ENCODE measurements at regions not wholly inside any gene's neighbourhood (a gene's known extent, or its start where the extent isn't known, plus 50 kb on each side); places are given as distances from the start of the nearest gene placed in this dataset.

DNA sequence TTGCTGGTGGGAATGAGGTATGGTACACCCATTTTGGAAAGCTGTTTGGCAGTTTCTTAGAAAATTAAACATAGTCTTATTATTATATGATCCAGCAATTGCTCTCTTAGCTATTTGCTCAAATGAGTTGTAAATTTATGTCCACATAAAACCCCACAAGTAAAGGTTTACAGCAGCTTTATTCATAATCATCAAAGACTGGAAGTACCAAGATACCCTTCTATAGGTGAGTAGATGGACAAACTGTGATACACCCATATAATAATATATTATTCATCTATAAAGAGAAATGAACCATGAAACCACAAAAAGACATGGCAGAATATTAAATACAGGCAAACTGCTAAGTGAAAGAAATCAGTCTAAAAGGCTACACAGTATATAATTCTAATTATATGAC, 344.7 kb upstream of the CDIN1 start:
- no peaks in the 10 kb centered on the region for H3K79me1 ChIP-seq (ENCODE audit: low read depth, low read length)
- H2BK15ac ChIP-seq (ENCODE audit: low read length), result no peak overlapping the region
- no peak overlapping the region for H4K91ac ChIP-seq (ENCODE audit: low read depth, low read length, poor library complexity)
- no peak overlapping the region for H2AFZ ChIP-seq (ENCODE audit: low read length)
- no peak overlapping the region for H3K4me2 ChIP-seq (ENCODE audit: insufficient read depth, low read length, poor library complexity, severe bottlenecking)
- H3K9me3 ChIP-seq (replicated peaks in 1 of 2; ENCODE audit: control insufficient read depth in 2 of 2, insufficient read depth in 1 of 2, low read depth in 1 of 2, low read length in 2 of 2), result no peaks in the 10 kb centered on the region
- no peak overlapping the region for H2BK5ac ChIP-seq (ENCODE audit: low read length)
- no peak overlapping the region for H3K14ac ChIP-seq (ENCODE audit: low read length)
- no peak overlapping the region for H2BK12ac ChIP-seq (ENCODE audit: low read length)
- no peak overlapping the region for H3K23ac ChIP-seq (ENCODE audit: low read depth, low read length, poor library complexity)
- no peak overlapping the region for H3K4ac ChIP-seq (ENCODE audit: low read length)
- H3K4me1 ChIP-seq (ENCODE audit: control insufficient read depth in 2 of 2, insufficient read depth in 1 of 2, low read depth in 1 of 2, low read length in 2 of 2), result no peaks in the 10 kb centered on the region
- H2AK5ac ChIP-seq (ENCODE audit: low read depth, low read length), result no peak overlapping the region
- peaks cover 0 to 3% (median 0%) of the 10 kb centered on the region in 3 experiments for H3K27me3 ChIP-seq (ENCODE audit: control insufficient read depth in 3 of 3, insufficient read depth in 3 of 3, low read depth in 1 of 3, low read length in 3 of 3)
- H2BK120ac ChIP-seq (ENCODE audit: low read depth, low read length), result no peak overlapping the region
- H3K9ac ChIP-seq (ENCODE audit: low read depth, low read length, poor library complexity), result no peak overlapping the region
- no peak for DNase-seq (ENCODE audit: low spot score)
- no peak overlapping the region for H3K18ac ChIP-seq (ENCODE audit: low read length)
- H3K36me3 ChIP-seq (replicated peaks in 1 of 2; ENCODE audit: control insufficient read depth in 2 of 2, insufficient read depth in 2 of 2, low read length in 2 of 2), result no peaks in the 10 kb centered on the region
- no peak overlapping the region for H3K4me3 ChIP-seq (ENCODE audit: low read length in 2 of 2)
- no peak overlapping the region for H3K27ac ChIP-seq (replicated peaks; ENCODE audit: low read length)
- H4K8ac ChIP-seq (ENCODE audit: low read depth, low read length), result no peak overlapping the region

- Histone ChIP-seq H2AK5ac (ENCODE audit: low read depth, low read length) (no peak overlapping the region), H4K91ac (ENCODE audit: low read depth, low read length, poor library complexity) (no peak overlapping the region), H3K18ac (ENCODE audit: low read length) (no peak overlapping the region), H3K79me1 (ENCODE audit: low read depth, low read length) (no peaks in the 10 kb centered on the region), H3K4me1 (ENCODE audit: control insufficient read depth in 2 of 2, insufficient read depth in 1 of 2, low read depth in 1 of 2, low read length in 2 of 2) (no peaks in the 10 kb centered on the region), H3K4me2 (ENCODE audit: insufficient read depth, low read length, poor library complexity, severe bottlenecking) (no peak overlapping the region), H2BK5ac (ENCODE audit: low read length) (no peak overlapping the region), H2BK15ac (ENCODE audit: low read length) (no peak overlapping the region), H2BK12ac (ENCODE audit: low read length) (no peak overlapping the region), H3K27me3 (ENCODE audit: control insufficient read depth in 3 of 3, insufficient read depth in 3 of 3, low read depth in 1 of 3, low read length in 3 of 3) (peaks cover 0 to 3% (median 0%) of the 10 kb centered on the region in 3 experiments), H4K8ac (ENCODE audit: low read depth, low read length) (no peak overlapping the region), H3K4ac (ENCODE audit: low read length) (no peak overlapping the region), H3K36me3 (replicated peaks in 1 of 2; ENCODE audit: control insufficient read depth in 2 of 2, insufficient read depth in 2 of 2, low read length in 2 of 2) (no peaks in the 10 kb centered on the region), H3K9ac (ENCODE audit: low read depth, low read length, poor library complexity) (no peak overlapping the region), H3K4me3 (ENCODE audit: low read length in 2 of 2) (no peak overlapping the region), H3K14ac (ENCODE audit: low read length) (no peak overlapping the region), H2AFZ (ENCODE audit: low read length) (no peak overlapping the region), H3K23ac (ENCODE audit: low read depth, low read length, poor library complexity) (no peak overlapping the region), H3K27ac (replicated peaks; ENCODE audit: low read length) (no peak overlapping the region), H3K9me3 (replicated peaks in 1 of 2; ENCODE audit: control insufficient read depth in 2 of 2, insufficient read depth in 1 of 2, low read depth in 1 of 2, low read length in 2 of 2) (no peaks in the 10 kb centered on the region), H2BK120ac (ENCODE audit: low read depth, low read length) (no peak overlapping the region)
- DNase-seq (ENCODE audit: low spot score), result no peak
These were observed 344.3 kb upstream of the CDIN1 start for GRCh38 chr15:36235173-36235572.

- Histone ChIP-seq H2BK120ac (ENCODE audit: low read depth, low read length) (no peak overlapping the region), H3K4ac (ENCODE audit: low read length) (no peak overlapping the region), H3K4me1 (ENCODE audit: control insufficient read depth in 2 of 2, insufficient read depth in 1 of 2, low read depth in 1 of 2, low read length in 2 of 2) (no peaks in the 10 kb centered on the region), H3K9me3 (replicated peaks in 1 of 2; ENCODE audit: control insufficient read depth in 2 of 2, insufficient read depth in 1 of 2, low read depth in 1 of 2, low read length in 2 of 2) (no peaks in the 10 kb centered on the region), H3K79me1 (ENCODE audit: low read depth, low read length) (no peaks in the 10 kb centered on the region), H4K91ac (ENCODE audit: low read depth, low read length, poor library complexity) (no peak overlapping the region), H3K14ac (ENCODE audit: low read length) (no peak overlapping the region), H3K27me3 (ENCODE audit: control insufficient read depth in 3 of 3, insufficient read depth in 3 of 3, low read depth in 1 of 3, low read length in 3 of 3) (no peaks in the 10 kb centered on the region), H2AFZ (ENCODE audit: low read length) (no peak overlapping the region), H3K9ac (ENCODE audit: low read depth, low read length, poor library complexity) (no peak overlapping the region), H2AK5ac (ENCODE audit: low read depth, low read length) (no peak overlapping the region), H3K4me3 (ENCODE audit: low read length in 2 of 2) (no peak overlapping the region), H3K23ac (ENCODE audit: low read depth, low read length, poor library complexity) (no peak overlapping the region), H2BK15ac (ENCODE audit: low read length) (no peak overlapping the region), H2BK12ac (ENCODE audit: low read length) (no peak overlapping the region), H4K8ac (ENCODE audit: low read depth, low read length) (no peak overlapping the region), H3K18ac (ENCODE audit: low read length) (no peak overlapping the region), H2BK5ac (ENCODE audit: low read length) (no peak overlapping the region), H3K27ac (replicated peaks; ENCODE audit: low read length) (no peak overlapping the region), H3K4me2 (ENCODE audit: insufficient read depth, low read length, poor library complexity, severe bottlenecking) (no peak overlapping the region), H3K36me3 (replicated peaks in 1 of 2; ENCODE audit: control insufficient read depth in 2 of 2, insufficient read depth in 2 of 2, low read length in 2 of 2) (no peaks in the 10 kb centered on the region)
- DNase-seq (ENCODE audit: low spot score), result no peak
- WGBS, 2 donors (ENCODE audit: extremely low coverage in 2 of 2, insufficient read length in 2 of 2, insufficient replicate concordance in 1 of 2), result no CpG with 5 or more reads among the region's 1 CpG
These were observed 339.9 kb upstream of the CDIN1 start for GRCh38 chr15:36239509-36239908.

DNA sequence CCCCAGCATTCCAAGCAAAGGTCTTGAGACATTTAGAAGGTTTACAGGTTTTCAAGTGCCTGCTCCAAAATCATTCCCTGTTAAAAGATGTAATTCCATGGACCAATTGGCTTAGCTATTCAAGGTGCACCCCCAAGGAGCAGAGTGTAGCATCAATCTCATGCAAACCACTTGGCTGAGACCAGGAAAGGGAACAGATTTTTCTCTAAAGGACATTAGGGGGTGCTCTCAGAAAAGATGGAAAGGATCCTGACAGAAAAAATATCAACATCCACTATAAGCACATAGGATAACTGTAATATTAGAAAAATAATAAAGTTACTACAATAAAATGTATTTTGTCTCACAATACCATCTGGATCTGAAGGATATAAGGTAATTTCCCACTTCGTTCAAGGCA, 328.0 kb upstream of the CDIN1 start:
- no peak overlapping the region for H2BK120ac ChIP-seq (ENCODE audit: low read depth, low read length)
- no peaks in the 10 kb centered on the region for H3K79me1 ChIP-seq (ENCODE audit: low read depth, low read length)
- H3K27me3 ChIP-seq (ENCODE audit: control insufficient read depth in 3 of 3, insufficient read depth in 3 of 3, low read depth in 1 of 3, low read length in 3 of 3), result no peaks in the 10 kb centered on the region
- no peak overlapping the region for H2BK12ac ChIP-seq (ENCODE audit: low read length)
- H3K23ac ChIP-seq (ENCODE audit: low read depth, low read length, poor library complexity), result no peak overlapping the region
- no peak overlapping the region for H3K4me3 ChIP-seq (ENCODE audit: low read length in 2 of 2)
- no peaks in the 10 kb centered on the region for H3K36me3 ChIP-seq (replicated peaks in 1 of 2; ENCODE audit: control insufficient read depth in 2 of 2, insufficient read depth in 2 of 2, low read length in 2 of 2)
- no peak overlapping the region for H3K4ac ChIP-seq (ENCODE audit: low read length)
- H4K91ac ChIP-seq (ENCODE audit: low read depth, low read length, poor library complexity), result no peak overlapping the region
- H3K4me2 ChIP-seq (ENCODE audit: insufficient read depth, low read length, poor library complexity, severe bottlenecking), result no peak overlapping the region
- no peak for DNase-seq (ENCODE audit: low spot score)
- WGBS, 2 donors (ENCODE audit: extremely low coverage in 2 of 2, insufficient read length in 2 of 2, insufficient replicate concordance in 1 of 2), result no CpG with 5 or more reads among the region's 1 CpG
- no peak overlapping the region for H2AK5ac ChIP-seq (ENCODE audit: low read depth, low read length)
- no peak overlapping the region for H3K14ac ChIP-seq (ENCODE audit: low read length)
- H2AFZ ChIP-seq (ENCODE audit: low read length), result no peak overlapping the region
- H2BK15ac ChIP-seq (ENCODE audit: low read length), result no peak overlapping the region
- no peak overlapping the region for H4K8ac ChIP-seq (ENCODE audit: low read depth, low read length)
- no peak overlapping the region for H2BK5ac ChIP-seq (ENCODE audit: low read length)
- no peaks in the 10 kb centered on the region for H3K9me3 ChIP-seq (replicated peaks in 1 of 2; ENCODE audit: control insufficient read depth in 2 of 2, insufficient read depth in 1 of 2, low read depth in 1 of 2, low read length in 2 of 2)
- H3K9ac ChIP-seq (ENCODE audit: low read depth, low read length, poor library complexity), result no peak overlapping the region
- no peak overlapping the region for H3K18ac ChIP-seq (ENCODE audit: low read length)
- no peak overlapping the region for H3K27ac ChIP-seq (replicated peaks; ENCODE audit: low read length)
- peaks cover 5% of the 10 kb centered on the region in 2 donors for H3K4me1 ChIP-seq (ENCODE audit: control insufficient read depth in 2 of 2, insufficient read depth in 1 of 2, low read depth in 1 of 2, low read length in 2 of 2)
